ENCODE measurements at regions not wholly inside any gene's neighbourhood (a gene's known extent, or its start where the extent isn't known, plus 50 kb on each side); places are given as distances from the start of the nearest gene placed in this dataset.

DNA sequence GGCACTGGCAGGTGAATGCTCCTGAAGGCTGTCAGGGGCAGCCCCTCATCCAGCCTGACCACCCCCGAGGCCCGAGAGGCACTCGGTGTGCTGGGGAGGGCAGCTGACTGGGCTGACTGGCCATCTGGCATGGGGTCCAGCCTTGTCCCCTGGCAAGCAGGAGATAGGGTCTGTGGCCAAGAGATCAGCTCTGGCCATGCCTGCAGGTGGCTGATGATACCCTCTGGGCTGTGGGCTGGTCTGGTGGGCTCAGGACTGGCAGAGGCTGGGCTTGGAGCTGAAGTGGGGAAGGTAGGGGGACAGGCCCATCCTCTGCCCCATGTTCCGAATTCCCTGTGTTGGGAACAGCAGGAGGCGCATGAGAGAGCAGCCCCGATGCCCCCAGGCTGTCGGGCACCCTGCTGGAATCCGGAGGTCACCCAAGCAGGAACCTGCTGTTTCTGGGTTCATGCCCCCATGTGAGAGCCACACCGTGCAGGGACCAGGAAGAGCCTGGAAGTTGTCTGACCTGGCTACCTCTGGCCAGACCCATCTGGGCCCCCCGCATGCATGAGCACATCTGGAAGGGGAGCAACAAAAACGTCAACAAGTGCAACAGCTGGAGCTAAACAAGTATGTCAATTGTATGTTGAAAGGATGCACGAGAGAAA is 527.0 kb downstream of the TBC1D22A start:
- Mint-ChIP-seq H3K36me3 (ENCODE audit: insufficient read depth) (no peaks in the 10 kb centered on the region), H3K27me3 (ENCODE audit: low read depth) (peaks cover 10% of the 10 kb centered on the region), H3K4me1 (ENCODE audit: low read depth) (no peaks in the 10 kb centered on the region), H3K4me3 (no peak overlapping the region), H3K9me3 (no peaks in the 10 kb centered on the region)
- ATAC-seq (no peak), DNase-seq (no peak)

DNA sequence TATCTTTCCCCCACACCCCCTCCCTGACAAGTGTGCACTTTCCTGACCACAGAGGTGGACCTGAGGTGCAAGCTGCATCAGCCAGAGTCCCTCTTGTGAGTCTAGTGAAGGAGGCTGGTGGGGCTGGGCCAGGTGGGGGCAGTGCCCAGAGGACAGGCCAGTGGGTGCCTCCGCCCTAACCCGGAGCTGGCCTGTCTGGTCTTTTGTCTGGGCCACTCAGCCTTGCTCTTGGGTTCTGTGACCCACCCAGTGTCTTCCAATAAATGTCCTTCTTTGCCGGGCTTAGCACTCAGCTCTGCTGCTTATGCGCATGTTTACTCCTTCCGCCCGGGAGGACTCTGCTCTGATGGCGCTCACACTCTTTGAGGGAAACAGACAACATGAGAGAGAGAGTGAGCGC is 526.2 kb downstream of the TBC1D22A start:
- ATAC-seq (no peak), DNase-seq (no peak)

GRCh38 chr22:47287516-47287915 is 525.1 kb downstream of the TBC1D22A start:
- no peak for DNase-seq
- no peaks in the 10 kb centered on the region for H3K9me3 Mint-ChIP-seq

More for the DNA sequence above, 526.2 kb downstream of the TBC1D22A start:
- Mint-ChIP-seq H3K27me3 (ENCODE audit: low read depth) (peaks cover 4% of the 10 kb centered on the region), H3K36me3 (ENCODE audit: insufficient read depth) (no peaks in the 10 kb centered on the region), H3K4me3 (no peak overlapping the region), H3K9me3 (no peaks in the 10 kb centered on the region), H3K4me1 (ENCODE audit: low read depth) (no peaks in the 10 kb centered on the region)

DNA sequence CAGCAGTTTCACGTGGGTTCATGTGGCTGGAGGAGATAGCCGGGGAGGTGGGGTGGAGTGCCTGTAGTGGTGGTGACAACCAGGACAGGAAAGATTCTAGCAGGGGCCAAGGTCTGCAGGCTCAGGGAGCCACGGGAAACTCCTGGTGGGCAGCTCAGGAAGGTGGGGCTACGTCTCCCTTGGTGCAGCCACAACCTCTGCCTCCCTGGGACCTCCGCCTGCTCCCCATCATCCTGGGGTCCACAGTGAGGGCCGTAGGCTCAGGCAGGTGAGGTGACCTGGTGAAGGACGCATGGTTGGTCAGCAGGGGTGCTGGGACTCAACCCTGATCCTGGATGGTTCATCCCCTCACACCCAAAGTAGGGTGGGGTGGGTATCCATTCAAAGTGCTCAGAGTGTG is 524.1 kb downstream of the TBC1D22A start:
- Mint-ChIP-seq H3K9me3 (no peaks in the 10 kb centered on the region), H3K4me3 (no peak overlapping the region), H3K4me1 (ENCODE audit: low read depth) (no peaks in the 10 kb centered on the region), H3K36me3 (ENCODE audit: insufficient read depth) (no peaks in the 10 kb centered on the region), H3K27me3 (ENCODE audit: low read depth) (peaks cover 8% of the 10 kb centered on the region)
- ATAC-seq = no peak
- no peak for DNase-seq

More at GRCh38 chr22:47287516-47287915, 525.1 kb downstream of the TBC1D22A start:
- no peak overlapping the region for H3K4me3 Mint-ChIP-seq
- no peaks in the 10 kb centered on the region for H3K4me1 Mint-ChIP-seq (ENCODE audit: low read depth)
- ATAC-seq = no peak
- H3K27me3 Mint-ChIP-seq (ENCODE audit: low read depth) = peaks cover 6% of the 10 kb centered on the region
- H3K36me3 Mint-ChIP-seq (ENCODE audit: insufficient read depth) = no peaks in the 10 kb centered on the region

GRCh38 chr22:47285981-47286380 is 523.5 kb downstream of the TBC1D22A start:
- Mint-ChIP-seq H3K4me3 (no peak overlapping the region), H3K27me3 (ENCODE audit: low read depth) (peaks cover 8% of the 10 kb centered on the region), H3K36me3 (ENCODE audit: insufficient read depth) (no peaks in the 10 kb centered on the region), H3K4me1 (ENCODE audit: low read depth) (no peaks in the 10 kb centered on the region), H3K9me3 (no peaks in the 10 kb centered on the region)
- DNase-seq = no peak
- no peak for ATAC-seq

DNA sequence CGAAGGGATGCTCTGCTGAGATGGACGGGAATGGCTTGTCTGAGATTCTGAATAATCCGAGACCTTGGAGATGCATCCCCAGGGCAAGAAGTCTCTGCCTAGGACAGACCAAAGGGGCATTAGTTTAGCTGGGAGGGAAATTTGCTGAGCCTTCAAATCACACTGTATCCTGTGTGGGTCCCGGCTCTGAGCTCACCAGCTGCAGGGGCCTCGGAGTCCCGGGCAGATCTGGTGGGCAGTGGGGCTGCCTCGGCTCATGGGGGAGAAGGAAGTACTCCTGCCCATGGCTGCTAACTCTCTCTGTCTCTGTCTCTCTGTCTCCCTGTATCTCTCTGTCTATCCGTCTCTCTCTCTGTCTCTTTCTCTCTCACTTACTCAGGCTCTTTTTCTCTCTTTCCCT is 522.4 kb downstream of the TBC1D22A start:
- Mint-ChIP-seq H3K4me3 (no peak overlapping the region), H3K36me3 (ENCODE audit: insufficient read depth) (no peaks in the 10 kb centered on the region), H3K9me3 (no peaks in the 10 kb centered on the region), H3K4me1 (ENCODE audit: low read depth) (no peaks in the 10 kb centered on the region), H3K27me3 (ENCODE audit: low read depth) (peaks cover 8% of the 10 kb centered on the region)
- no peak for DNase-seq
- no peak for ATAC-seq

- no peaks in the 10 kb centered on the region for H3K4me1 Mint-ChIP-seq (ENCODE audit: low read depth)
- peaks cover 8% of the 10 kb centered on the region for H3K27me3 Mint-ChIP-seq (ENCODE audit: low read depth)
- no peaks in the 10 kb centered on the region for H3K9me3 Mint-ChIP-seq
- no peak overlapping the region for H3K4me3 Mint-ChIP-seq
- DNase-seq = no peak
- ATAC-seq = no peak
- no peaks in the 10 kb centered on the region for H3K36me3 Mint-ChIP-seq (ENCODE audit: insufficient read depth)
Measured at GRCh38 chr22:47284360-47284759, 521.9 kb downstream of the TBC1D22A start.

- no peaks in the 10 kb centered on the region for H3K36me3 Mint-ChIP-seq (ENCODE audit: insufficient read depth)
- H3K27me3 Mint-ChIP-seq (ENCODE audit: low read depth) = peaks cover 11% of the 10 kb centered on the region
Measured at GRCh38 chr22:47283616-47284270, 521.3 kb downstream of the TBC1D22A start.

GRCh38 chr22:47282851-47283250 is 520.4 kb downstream of the TBC1D22A start:
- Mint-ChIP-seq H3K9me3 (no peaks in the 10 kb centered on the region), H3K4me3 (no peak overlapping the region), H3K36me3 (ENCODE audit: insufficient read depth) (no peaks in the 10 kb centered on the region), H3K4me1 (ENCODE audit: low read depth) (no peaks in the 10 kb centered on the region), H3K27me3 (ENCODE audit: low read depth) (peaks cover 12% of the 10 kb centered on the region)
- ATAC-seq (no peak), DNase-seq (no peak)

More at GRCh38 chr22:47283616-47284270, 521.3 kb downstream of the TBC1D22A start:
- no peak overlapping the region for H3K4me3 Mint-ChIP-seq
- no peak for ATAC-seq
- H3K9me3 Mint-ChIP-seq = no peaks in the 10 kb centered on the region
- no peak for DNase-seq
- no peaks in the 10 kb centered on the region for H3K4me1 Mint-ChIP-seq (ENCODE audit: low read depth)

DNA sequence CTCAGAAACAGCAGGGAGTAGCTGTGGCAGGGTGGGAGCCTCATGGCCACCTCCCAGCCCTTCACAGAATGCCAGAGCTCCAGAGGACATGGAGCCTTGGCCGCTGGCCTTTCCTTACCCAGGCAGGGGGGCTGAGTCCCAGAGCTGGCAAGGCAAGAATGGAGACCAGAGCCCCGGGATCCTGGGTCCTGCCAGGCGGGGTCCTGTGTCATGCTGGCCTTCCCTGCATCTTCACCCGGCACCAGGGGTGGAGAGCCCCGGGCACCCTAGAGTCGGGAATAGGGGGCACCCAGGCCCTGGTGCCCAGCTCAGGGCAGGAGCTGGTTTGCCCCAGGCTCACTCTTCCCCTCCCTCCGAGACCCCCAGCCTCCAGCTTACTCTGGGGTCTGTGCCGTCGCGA is 519.9 kb downstream of the TBC1D22A start:
- no peaks in the 10 kb centered on the region for H3K9me3 Mint-ChIP-seq
- no peaks in the 10 kb centered on the region for H3K4me1 Mint-ChIP-seq (ENCODE audit: low read depth)
- no peak overlapping the region for H3K4me3 Mint-ChIP-seq
- DNase-seq = no peak
- H3K27me3 Mint-ChIP-seq (ENCODE audit: low read depth) = peaks cover 15% of the 10 kb centered on the region
- ATAC-seq = no peak
- H3K36me3 Mint-ChIP-seq (ENCODE audit: insufficient read depth) = no peaks in the 10 kb centered on the region

GRCh38 chr22:47281126-47282106 is 519.0 kb downstream of the TBC1D22A start:
- ATAC-seq (no peak), DNase-seq (no peak)
- Mint-ChIP-seq H3K27me3 (ENCODE audit: low read depth) (peaks cover 19% of the 10 kb centered on the region), H3K4me3 (no peak overlapping the region), H3K4me1 (ENCODE audit: low read depth) (no peaks in the 10 kb centered on the region), H3K9me3 (no peaks in the 10 kb centered on the region), H3K36me3 (ENCODE audit: insufficient read depth) (no peaks in the 10 kb centered on the region)

DNA sequence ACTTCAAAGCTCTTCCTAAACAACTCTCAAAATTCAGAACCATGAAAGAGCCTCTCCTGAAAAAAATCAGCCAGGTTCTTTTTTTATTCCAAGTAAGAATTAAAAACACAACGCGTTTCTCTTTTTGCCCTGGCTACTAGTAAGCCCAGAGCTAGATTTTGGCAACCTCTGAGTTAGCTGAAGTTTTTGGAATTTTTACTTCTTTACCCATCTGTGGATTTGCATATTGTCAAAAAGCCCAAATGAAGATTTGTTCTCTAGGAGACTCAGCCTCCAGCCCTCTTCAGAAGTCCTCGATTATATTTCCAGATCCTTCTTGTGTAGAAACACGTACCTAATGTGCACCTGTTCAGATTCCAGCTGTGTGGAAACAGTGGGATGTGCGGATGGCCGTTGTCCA is 517.9 kb downstream of the TBC1D22A start:
- no peaks in the 10 kb centered on the region for H3K36me3 Mint-ChIP-seq (ENCODE audit: insufficient read depth)
- no peaks in the 10 kb centered on the region for H3K9me3 Mint-ChIP-seq
- DNase-seq (no peak), ATAC-seq (no peak)
- H3K27me3 Mint-ChIP-seq (ENCODE audit: low read depth) = peaks cover 21% of the 10 kb centered on the region
- no peak overlapping the region for H3K4me3 Mint-ChIP-seq
- H3K4me1 Mint-ChIP-seq (ENCODE audit: low read depth) = no peaks in the 10 kb centered on the region

GRCh38 chr22:47279746-47280145 is 517.3 kb downstream of the TBC1D22A start:
- DNase-seq (no peak), ATAC-seq (no peak)
- H3K36me3 Mint-ChIP-seq (ENCODE audit: insufficient read depth) = no peaks in the 10 kb centered on the region
- no peaks in the 10 kb centered on the region for H3K4me1 Mint-ChIP-seq (ENCODE audit: low read depth)
- no peaks in the 10 kb centered on the region for H3K9me3 Mint-ChIP-seq
- peaks cover 21% of the 10 kb centered on the region for H3K27me3 Mint-ChIP-seq (ENCODE audit: low read depth)
- no peak overlapping the region for H3K4me3 Mint-ChIP-seq

GRCh38 chr22:47279337-47279736 is 516.9 kb downstream of the TBC1D22A start:
- no peaks in the 10 kb centered on the region for H3K4me1 Mint-ChIP-seq (ENCODE audit: low read depth)
- H3K4me3 Mint-ChIP-seq = no peak overlapping the region
- ATAC-seq = no peak
- DNase-seq = no peak
- H3K9me3 Mint-ChIP-seq = no peaks in the 10 kb centered on the region
- peaks cover 21% of the 10 kb centered on the region for H3K27me3 Mint-ChIP-seq (ENCODE audit: low read depth)
- no peaks in the 10 kb centered on the region for H3K36me3 Mint-ChIP-seq (ENCODE audit: insufficient read depth)
